SHP77 (cell line): ENCODE measurements at regions not wholly inside any gene's neighbourhood (a gene's known extent, or its start where the extent isn't known, plus 50 kb on each side); places are given as distances from the start of the nearest gene placed in this dataset.
"Not testable (repeated sequence)": the region's sequence is repeated elsewhere in the genome, so short reads cannot be mapped to it uniquely, and the experiment has no call there.

Experiments used
- DNase-seq, 2 experiments: peaks; one replicate each; lab custom pipeline; 2025; lab: John Stamatoyannopoulos, UW

GRCh38 chr7:142469696-142470543 lies 212.1 kb upstream of the PRSS58 start:
- DNase-seq, result no peak

GRCh38 chr7:142468871-142469665 lies 211.2 kb upstream of the PRSS58 start:
- DNase-seq, result no peak

- not testable (repeated sequence) for DNase-seq
These were observed 209.3 kb upstream of the PRSS58 start for GRCh38 chr7:142467056-142467655.

- DNase-seq, result no peak
These were observed 205.6 kb upstream of the PRSS58 start for GRCh38 chr7:142463401-142463850.

- DNase-seq, result no peak
These were observed 203.6 kb upstream of the PRSS58 start for GRCh38 chr7:142461437-142461836.

- DNase-seq, result no peak
These were observed 202.7 kb upstream of the PRSS58 start for GRCh38 chr7:142460402-142461117.

GRCh38 chr7:142459551-142459963 lies 201.7 kb upstream of the PRSS58 start:
- peak; percentile 13 to 15 for DNase-seq

GRCh38 chr7:142457146-142457703 lies 199.4 kb upstream of the PRSS58 start:
- DNase-seq, result no peak

GRCh38 chr7:142455392-142455791 lies 197.5 kb upstream of the PRSS58 start:
- DNase-seq, result no peak

GRCh38 chr7:142454862-142455261 lies 197.0 kb upstream of the PRSS58 start:
- no peak for DNase-seq

- no peak for DNase-seq
These were observed 194.9 kb upstream of the PRSS58 start for GRCh38 chr7:142452791-142453190.

GRCh38 chr7:142451817-142452216 lies 194.0 kb upstream of the PRSS58 start:
- no peak for DNase-seq

- DNase-seq, result no peak
These were observed 193.4 kb upstream of the PRSS58 start for GRCh38 chr7:142451296-142451695.

- DNase-seq, result no peak
These were observed 192.8 kb upstream of the PRSS58 start for GRCh38 chr7:142450695-142451094.

- no peak for DNase-seq
These were observed 192.3 kb upstream of the PRSS58 start for GRCh38 chr7:142450206-142450605.

GRCh38 chr7:142448857-142449256 lies 191.0 kb upstream of the PRSS58 start:
- DNase-seq, result not testable (repeated sequence)

GRCh38 chr7:142447762-142448161 lies 189.9 kb upstream of the PRSS58 start:
- no peak for DNase-seq

GRCh38 chr7:142445019-142445686 lies 187.3 kb upstream of the PRSS58 start:
- DNase-seq, result no peak

GRCh38 chr7:142443216-142444010 lies 185.6 kb upstream of the PRSS58 start:
- no peak for DNase-seq

- DNase-seq, result no peak
These were observed 184.5 kb upstream of the PRSS58 start for GRCh38 chr7:142442396-142442795.
